Psoas muscle (tissue), 7 donors: ENCODE measurements at regions not wholly inside any gene's neighbourhood (a gene's known extent, or its start where the extent isn't known, plus 50 kb on each side); places are given as distances from the start of the nearest gene placed in this dataset.

Experiments
- ATAC-seq, 4 donors: fragments of 200-7000 bp; cut with Tn5 transposase; one replicate each; pipeline ENCODE4 v1.9.1; 2020; ENCODE audit warnings: moderate library complexity in 3 of 4, mild to moderate bottlenecking in 2 of 4
- DNase-seq, 2 donors: peaks; one replicate each; pipeline ENCODE4 v3.0.0-alpha.2; 2020
- H3K27ac ChIP-seq: fragments of 200-600 bp; one replicate; pipeline ENCODE4 v1.8.0; 2022
- H3K27me3 ChIP-seq, 3 donors: fragments of 200-600 bp in 1 of 3; one replicate each; pipeline versions ENCODE4 v1.6.1 to v1.8.0; 2013 to 2022; ENCODE audit warnings: low read length in 2 of 3, mild to moderate bottlenecking in 2 of 3, moderate library complexity in 1 of 3; ENCODE audit not compliant: insufficient read depth in 3 of 3
- H3K36me3 ChIP-seq, 2 donors: fragments of 200-600 bp in 1 of 2; one replicate each; pipeline versions ENCODE4 v1.6.1 to v1.8.0; 2013 to 2022; ENCODE audit warnings: low read depth in 1 of 2, mild to moderate bottlenecking in 1 of 2, moderate library complexity in 1 of 2; ENCODE audit not compliant: insufficient read depth in 1 of 2
- H3K4me1 ChIP-seq: fragments of 200-600 bp; one replicate; pipeline ENCODE4 v1.8.0; 2022
- H3K4me3 ChIP-seq: fragments of 200-600 bp; one replicate; pipeline ENCODE4 v1.8.0; 2022; ENCODE audit warnings: mild to moderate bottlenecking
- H3K9me3 ChIP-seq: fragments of 200-600 bp; one replicate; pipeline ENCODE4 v1.8.0; 2022
- WGBS, 3 donors: extraction: QIAGEN DNeasy Blood & Tissue Kit; methylation state at CpG; one replicate each; pipeline versions ENCODE4 v1.1.6 to v1.1.7; 2013; 5-methylcytosine and 5-hydroxymethylcytosine counted together
- intact Hi-C, 2 donors: fragments of 100-400 bp; cut with DNase I; formaldehyde crosslinking; loops; one replicate each; pipeline versions ENCODE4 v1.11.0 to v1.14.2; 2022
- TF ChIP-seq, protein P1 (sequence below): fragments of 200-600 bp; IDR thresholded peaks from one replicate; pipeline ENCODE4 v1.8.0; 2022; ENCODE audit warnings: antibody characterized with exemption
- donor health status: healthy with polysubstance abuse.
- donor health status: DM: no; HTN: no; CAD: no; lungs with moderate emphysema.
- donor health status: Bipolar disorder and iron deficiency.
- donor health status: healthy.
- donor health status: DM: yes; HTN: yes; CAD: no.
- donor health status: DM: no; HTN: no; CAD: no.
- donor health status: DM: yes; HTN: yes; CAD: no.

DNA sequence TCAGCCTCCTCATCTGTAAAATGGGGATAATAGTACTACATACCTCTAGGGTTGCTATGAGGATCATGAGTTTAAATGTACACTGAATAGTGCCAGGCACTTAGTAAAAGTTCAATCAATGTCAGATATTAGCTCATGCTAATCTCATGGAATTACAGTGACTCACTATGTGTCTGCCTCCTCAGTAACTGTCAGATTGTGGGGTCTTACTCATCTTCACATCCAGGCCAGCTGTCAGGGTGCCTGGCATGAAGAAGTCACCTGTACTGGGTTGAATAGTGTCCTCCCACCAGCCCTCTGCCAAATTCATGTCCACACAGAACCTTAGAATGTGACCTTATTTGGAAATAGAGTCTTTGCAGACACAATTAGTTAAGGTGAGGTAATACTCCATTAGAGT is 54.3 kb upstream of the STIM2 start:
- peaks cover 13% of the 10 kb centered on the region for H3K4me1 ChIP-seq
- DNase-seq (no peak), ATAC-seq (peak in 2 of 4 donors; percentile 41 to 56)
- intact Hi-C loops: no loop called here
- no peaks in the 10 kb centered on the region for H3K36me3 ChIP-seq
- H3K4me3 ChIP-seq: no peak overlapping the region
- H3K27ac ChIP-seq: no peak overlapping the region
- H3K9me3 ChIP-seq: no peaks in the 10 kb centered on the region
- no peaks in the 10 kb centered on the region for H3K27me3 ChIP-seq
- TF ChIP-seq, protein P1, sequence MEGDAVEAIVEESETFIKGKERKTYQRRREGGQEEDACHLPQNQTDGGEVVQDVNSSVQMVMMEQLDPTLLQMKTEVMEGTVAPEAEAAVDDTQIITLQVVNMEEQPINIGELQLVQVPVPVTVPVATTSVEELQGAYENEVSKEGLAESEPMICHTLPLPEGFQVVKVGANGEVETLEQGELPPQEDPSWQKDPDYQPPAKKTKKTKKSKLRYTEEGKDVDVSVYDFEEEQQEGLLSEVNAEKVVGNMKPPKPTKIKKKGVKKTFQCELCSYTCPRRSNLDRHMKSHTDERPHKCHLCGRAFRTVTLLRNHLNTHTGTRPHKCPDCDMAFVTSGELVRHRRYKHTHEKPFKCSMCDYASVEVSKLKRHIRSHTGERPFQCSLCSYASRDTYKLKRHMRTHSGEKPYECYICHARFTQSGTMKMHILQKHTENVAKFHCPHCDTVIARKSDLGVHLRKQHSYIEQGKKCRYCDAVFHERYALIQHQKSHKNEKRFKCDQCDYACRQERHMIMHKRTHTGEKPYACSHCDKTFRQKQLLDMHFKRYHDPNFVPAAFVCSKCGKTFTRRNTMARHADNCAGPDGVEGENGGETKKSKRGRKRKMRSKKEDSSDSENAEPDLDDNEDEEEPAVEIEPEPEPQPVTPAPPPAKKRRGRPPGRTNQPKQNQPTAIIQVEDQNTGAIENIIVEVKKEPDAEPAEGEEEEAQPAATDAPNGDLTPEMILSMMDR: no peak

DNA sequence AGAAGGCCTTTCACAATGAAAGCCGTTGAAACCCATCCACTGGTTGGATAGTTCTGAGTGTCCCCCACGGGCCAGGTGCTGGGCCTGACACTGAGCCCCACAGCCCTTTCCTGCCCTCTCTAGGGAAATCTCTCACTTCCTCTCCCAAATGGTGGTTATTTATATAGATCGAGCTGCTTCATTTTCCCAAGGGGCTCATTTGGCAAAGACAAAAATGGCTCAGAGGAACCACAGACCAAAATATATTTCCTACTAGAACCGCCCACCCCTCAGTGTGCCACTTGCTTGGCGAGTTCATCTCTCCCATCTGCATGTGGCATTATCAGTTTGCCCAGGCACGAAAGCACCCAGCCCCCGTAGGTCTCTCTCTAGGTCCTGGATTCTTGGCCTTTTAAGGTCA is 53.3 kb upstream of the STIM2 start:
- 67 to 72% (median 68%) methylated on average over 7 of the region's 7 CpGs for WGBS, 3 donors
- Histone ChIP-seq H3K27ac (no peak overlapping the region), H3K27me3 (no peaks in the 10 kb centered on the region), H3K4me1 (peaks cover 13% of the 10 kb centered on the region), H3K9me3 (no peaks in the 10 kb centered on the region), H3K36me3 (no peaks in the 10 kb centered on the region), H3K4me3 (no peak overlapping the region)
- intact Hi-C loops: no loop called here
- TF ChIP-seq, protein P1: no peak
- ATAC-seq: no peak
- no peak for DNase-seq

DNA sequence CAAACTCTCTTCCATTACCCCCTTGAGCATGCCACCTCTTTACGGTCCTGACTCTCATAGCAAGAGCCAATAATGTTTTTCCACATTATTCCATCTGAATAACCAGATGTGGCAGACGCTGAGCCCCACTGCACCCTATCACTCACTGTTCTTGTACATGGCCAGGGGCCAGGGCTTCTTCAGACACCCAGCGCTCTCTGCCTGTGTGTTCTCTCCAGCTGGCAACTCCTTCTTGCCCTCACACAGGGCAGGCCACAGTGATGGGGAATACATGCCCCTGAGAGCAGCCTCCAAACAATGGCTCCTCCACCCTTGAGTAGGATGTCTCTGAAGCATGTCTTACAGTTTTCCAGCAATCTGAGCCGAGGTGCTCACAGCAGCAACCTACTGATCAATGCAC is 50.8 kb upstream of the STIM2 start:
- DNase-seq (no peak), ATAC-seq (no peak)
- TF ChIP-seq, protein P1: no peak
- no peaks in the 10 kb centered on the region for H3K27me3 ChIP-seq
- WGBS, 3 donors: 68 to 77% (median 73%) methylated on average over 4 of the region's 4 CpGs
- no peak overlapping the region for H3K27ac ChIP-seq
- no peaks in the 10 kb centered on the region for H3K36me3 ChIP-seq
- H3K4me1 ChIP-seq: no peaks in the 10 kb centered on the region
- no peaks in the 10 kb centered on the region for H3K9me3 ChIP-seq
- no peak overlapping the region for H3K4me3 ChIP-seq
- intact Hi-C loops: no loop called here
